Mesothelial cell of epicardium (in vitro differentiated cells): ENCODE measurements at regions not wholly inside any gene's neighbourhood (a gene's known extent, or its start where the extent isn't known, plus 50 kb on each side); places are given as distances from the start of the nearest gene placed in this dataset.
A peak's percentile ranks its signal among the peaks of the same experiment; 100 is the strongest.

Experiments
- DNase-seq, 2 experiments: peaks; one replicate each; pipeline ENCODE4 v3.0.0; 2021; ENCODE audit warnings: low spot score in 2 of 2; ENCODE audit not compliant: unreplicated experiment in 2 of 2
- H3K27ac Mint-ChIP-seq: 2 replicates; pipeline ENCODE4 v1.8.0; 2021; ENCODE audit warnings: mixed read lengths
- H3K27me3 Mint-ChIP-seq: 2 replicates; pipeline ENCODE4 v1.8.0; 2021; ENCODE audit warnings: low read depth, mixed read lengths
- H3K36me3 Mint-ChIP-seq: 2 replicates; pipeline ENCODE4 v1.8.0; 2021; ENCODE audit warnings: mixed read lengths
- H3K4me1 Mint-ChIP-seq: 2 replicates; pipeline ENCODE4 v1.8.0; 2021; ENCODE audit warnings: mixed read lengths
- H3K4me3 Mint-ChIP-seq: 2 replicates; pipeline ENCODE4 v1.8.0; 2021; ENCODE audit warnings: mild to moderate bottlenecking, moderate library complexity, mixed read lengths
- H3K9me3 Mint-ChIP-seq: 2 replicates; pipeline ENCODE4 v1.8.0; 2021; ENCODE audit warnings: mixed read lengths
- CTCF ChIP-seq: fragments of 200-600 bp; sonication (generic); IDR thresholded peaks from one replicate; pipeline ENCODE4 v1.5.0; 2021; ENCODE audit warnings: antibody characterized with exemption; ENCODE audit not compliant: unreplicated experiment

- no peak overlapping the region for H3K27ac Mint-ChIP-seq
- no peaks in the 10 kb centered on the region for H3K27me3 Mint-ChIP-seq
- H3K9me3 Mint-ChIP-seq = peaks cover 9% of the 10 kb centered on the region
- no peak overlapping the region for H3K4me3 Mint-ChIP-seq
- peaks cover 7% of the 10 kb centered on the region for H3K4me1 Mint-ChIP-seq
- TF ChIP-seq CTCF = no peak
- H3K36me3 Mint-ChIP-seq = no peaks in the 10 kb centered on the region
- no peak for DNase-seq
Measured at GRCh38 chr4:137299281-137299680, 233.0 kb downstream of the PCDH18 start.

GRCh38 chr4:137293281-137293680 is 239.0 kb downstream of the PCDH18 start:
- Mint-ChIP-seq H3K36me3 (no peaks in the 10 kb centered on the region), H3K4me1 (peaks cover 22% of the 10 kb centered on the region), H3K9me3 (peaks cover 9% of the 10 kb centered on the region), H3K27me3 (no peaks in the 10 kb centered on the region), H3K4me3 (no peak overlapping the region), H3K27ac (peak overlapping the region; percentile 26)
- no peak for DNase-seq
- no peak for TF ChIP-seq CTCF

- DNase-seq = no peak
- Mint-ChIP-seq H3K4me3 (no peak overlapping the region), H3K27ac (peak overlapping the region; percentile 32), H3K36me3 (no peaks in the 10 kb centered on the region), H3K4me1 (peaks cover 6% of the 10 kb centered on the region), H3K9me3 (no peaks in the 10 kb centered on the region), H3K27me3 (no peaks in the 10 kb centered on the region)
- TF ChIP-seq CTCF = no peak
Measured at GRCh38 chr4:137283737-137284136, 248.6 kb downstream of the PCDH18 start.

GRCh38 chr4:137278431-137278830 is 253.9 kb downstream of the PCDH18 start:
- Mint-ChIP-seq H3K36me3 (no peaks in the 10 kb centered on the region), H3K27ac (no peak overlapping the region), H3K27me3 (no peaks in the 10 kb centered on the region), H3K9me3 (no peaks in the 10 kb centered on the region), H3K4me3 (no peak overlapping the region), H3K4me1 (peaks cover 20% of the 10 kb centered on the region)
- no peak for TF ChIP-seq CTCF
- DNase-seq = no peak

GRCh38 chr4:137274404-137274803 is 257.9 kb downstream of the PCDH18 start:
- TF ChIP-seq CTCF = no peak
- peaks cover 22% of the 10 kb centered on the region for H3K9me3 Mint-ChIP-seq
- H3K36me3 Mint-ChIP-seq = peaks cover 1% of the 10 kb centered on the region
- H3K4me3 Mint-ChIP-seq = no peak overlapping the region
- no peaks in the 10 kb centered on the region for H3K27me3 Mint-ChIP-seq
- DNase-seq = no peak
- H3K4me1 Mint-ChIP-seq = peaks cover 20% of the 10 kb centered on the region
- peak overlapping the region; percentile 83 for H3K27ac Mint-ChIP-seq

- DNase-seq = no peak
- TF ChIP-seq CTCF = no peak
- H3K27ac Mint-ChIP-seq = no peak overlapping the region
- H3K27me3 Mint-ChIP-seq = no peaks in the 10 kb centered on the region
- no peaks in the 10 kb centered on the region for H3K4me1 Mint-ChIP-seq
- H3K36me3 Mint-ChIP-seq = peaks cover 1% of the 10 kb centered on the region
- peaks cover 15% of the 10 kb centered on the region for H3K9me3 Mint-ChIP-seq
- H3K4me3 Mint-ChIP-seq = no peak overlapping the region
Measured at GRCh38 chr4:137267024-137267423, 265.3 kb downstream of the PCDH18 start.
